Aorta (tissue), 5 donors: ENCODE measurements at regions not wholly inside any gene's neighbourhood (a gene's known extent, or its start where the extent isn't known, plus 50 kb on each side); places are given as distances from the start of the nearest gene placed in this dataset.

Experiments used
- ATAC-seq: fragments of 200-7000 bp; cut with Tn5 transposase; one replicate; pipeline ENCODE4 v1.9.1; 2022; ENCODE audit warnings: moderate library complexity; ENCODE audit not compliant: low FRiP score
- DNase-seq, 2 donors: peaks; one replicate each; pipeline ENCODE4 v3.0.0-alpha.2; 2020
- H3K27ac ChIP-seq, 2 donors: one replicate each; pipeline ENCODE4 v1.5.1; 2013; ENCODE audit warnings: low read length in 2 of 2, mild to moderate bottlenecking in 2 of 2, moderate library complexity in 2 of 2, control low read depth in 1 of 2, inconsistent platforms in 1 of 2, low read depth in 1 of 2
- H3K27me3 ChIP-seq, 2 donors: one replicate each; pipeline ENCODE4 v1.6.1; 2013; ENCODE audit warnings: control low read depth in 1 of 2, low read length in 1 of 2, mild to moderate bottlenecking in 1 of 2, moderate library complexity in 1 of 2; ENCODE audit not compliant: insufficient read depth in 2 of 2, control insufficient read depth in 1 of 2
- H3K36me3 ChIP-seq, 2 donors: one replicate each; pipeline ENCODE4 v1.6.1; 2013; ENCODE audit warnings: control low read depth in 1 of 2, low read length in 1 of 2, mild to moderate bottlenecking in 1 of 2; ENCODE audit not compliant: insufficient read depth in 2 of 2, control insufficient read depth in 1 of 2
- H3K4me1 ChIP-seq, 2 donors: one replicate each; pipeline ENCODE4 v1.6.1; 2013; ENCODE audit warnings: low read length in 2 of 2, control low read depth in 1 of 2, mild to moderate bottlenecking in 1 of 2, moderate library complexity in 1 of 2; ENCODE audit not compliant: insufficient read depth in 2 of 2, control insufficient read depth in 1 of 2
- H3K4me3 ChIP-seq, 2 donors: one replicate each; pipeline ENCODE4 v1.5.1; 2013; ENCODE audit warnings: low read length in 2 of 2, control low read depth in 1 of 2, mild to moderate bottlenecking in 1 of 2
- H3K9me3 ChIP-seq: one replicate; pipeline ENCODE4 v1.6.1; 2013; ENCODE audit warnings: mild to moderate bottlenecking, low read length; ENCODE audit not compliant: control insufficient read depth
- WGBS, 2 donors: extraction: QIAGEN DNeasy Blood & Tissue Kit; methylation state at CpG; one replicate each; pipeline ENCODE4 v1.1.7; 2013; 5-methylcytosine and 5-hydroxymethylcytosine counted together
- intact Hi-C, 2 donors: fragments of 100-400 bp; cut with DNase I; formaldehyde crosslinking; loops; one replicate each; pipeline versions ENCODE4 v1.14.2 to v1.15.0; 2022
- donor health status: healthy with polysubstance abuse.
- donor health status: Bipolar disorder and iron deficiency.
- donor health status: DM: no; HTN: no; CAD: no.
- donor health status: DM: no; HTN: no; CAD: no.
- donor health status: DM: yes; HTN: yes; CAD: no.

DNA sequence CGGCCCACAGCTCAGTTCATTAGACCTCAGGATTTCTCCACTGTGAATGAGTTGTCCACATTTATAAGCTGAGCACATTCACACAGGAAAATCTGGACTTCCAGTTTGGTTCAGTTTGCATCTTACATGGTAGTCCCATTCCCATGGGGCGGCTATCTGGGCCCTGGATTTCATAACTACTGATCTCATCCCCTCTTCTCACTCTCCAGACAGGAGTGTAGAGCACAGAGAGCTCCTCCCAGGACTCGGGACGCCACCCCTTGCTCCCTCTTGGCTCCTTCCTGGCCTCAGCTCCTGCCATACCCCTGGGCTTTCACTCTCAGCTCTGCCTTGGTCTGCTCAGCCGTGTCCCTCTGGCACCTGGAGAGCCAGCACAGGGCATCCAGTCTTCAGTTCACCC lies 117.6 kb upstream of the TCERG1L start:
- H3K36me3 ChIP-seq = no peaks in the 10 kb centered on the region
- no peaks in the 10 kb centered on the region for H3K27me3 ChIP-seq
- DNase-seq (peak in 1 of 2 donors; percentile 48), ATAC-seq (no peak)
- H3K4me3 ChIP-seq = no peak overlapping the region
- intact Hi-C loops = no loop called here
- H3K4me1 ChIP-seq = no peaks in the 10 kb centered on the region
- no peak overlapping the region for H3K27ac ChIP-seq
- no peaks in the 10 kb centered on the region for H3K9me3 ChIP-seq
- 61 to 71% methylated on average over 5 of the region's 5 CpGs for WGBS, 2 donors

DNA sequence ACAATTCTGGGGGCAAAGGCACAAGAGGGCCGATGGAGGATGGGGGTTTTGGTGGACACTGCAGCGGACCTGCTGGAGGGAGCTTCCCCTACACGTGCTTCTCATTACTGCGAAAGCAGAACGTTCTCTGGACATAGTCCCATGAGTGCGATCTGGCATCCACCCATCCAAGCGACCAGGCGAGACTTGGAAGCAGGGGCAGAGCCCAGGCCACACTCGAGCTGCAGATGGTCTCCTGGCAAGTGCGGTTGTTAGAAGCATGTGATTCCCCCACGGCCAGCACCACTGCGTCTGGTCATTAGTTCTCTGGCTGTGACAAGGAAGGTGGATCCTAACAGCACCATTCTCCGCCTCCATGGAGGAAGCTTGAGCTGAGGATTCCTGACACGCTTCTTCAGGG lies 118.4 kb upstream of the TCERG1L start:
- DNase-seq = peak in 1 of 2 donors; percentile 51
- Histone ChIP-seq H3K4me1 (no peaks in the 10 kb centered on the region), H3K36me3 (no peaks in the 10 kb centered on the region), H3K4me3 (no peak overlapping the region), H3K9me3 (no peaks in the 10 kb centered on the region), H3K27me3 (no peaks in the 10 kb centered on the region), H3K27ac (no peak overlapping the region)
- WGBS, 2 donors = 50 to 68% methylated on average over 14 of the region's 14 CpGs
- no peak for ATAC-seq
- intact Hi-C loops = no loop called here

DNA sequence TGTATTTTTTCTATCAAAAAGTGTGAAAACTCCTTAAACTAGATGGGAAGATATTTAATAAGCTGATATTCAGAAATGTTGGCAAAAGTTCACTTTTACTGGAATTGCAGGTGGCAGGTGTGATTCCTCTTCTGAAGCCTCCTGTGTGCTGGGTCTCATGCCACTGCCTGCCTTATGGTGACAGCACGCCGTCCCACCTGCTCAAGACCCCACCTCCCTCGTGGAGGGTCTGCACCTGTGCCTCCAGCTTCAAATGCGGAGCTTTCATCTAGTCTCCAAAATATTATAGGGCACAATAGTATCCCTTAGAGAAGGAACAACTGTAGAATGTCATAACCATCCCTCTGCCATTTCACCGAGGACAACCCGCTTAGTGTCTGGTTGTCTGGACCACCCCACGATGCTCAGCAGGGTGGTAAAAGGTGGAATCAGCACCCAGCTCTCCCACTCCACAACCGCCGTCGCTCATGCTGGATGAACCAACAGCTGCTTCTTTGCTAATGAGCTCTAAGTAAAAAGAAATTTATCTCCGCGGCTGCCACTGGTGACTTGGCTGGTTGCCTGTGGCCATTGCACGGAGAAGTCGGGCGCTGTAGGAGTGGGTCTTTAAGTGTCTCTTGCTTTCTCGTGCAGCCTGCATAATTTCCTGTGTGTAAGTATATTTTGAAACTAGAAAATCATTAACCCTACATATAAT lies 119.3 kb upstream of the TCERG1L start:
- Histone ChIP-seq H3K36me3 (no peaks in the 10 kb centered on the region), H3K4me1 (no peaks in the 10 kb centered on the region), H3K9me3 (no peaks in the 10 kb centered on the region), H3K27ac (no peak overlapping the region), H3K27me3 (no peaks in the 10 kb centered on the region), H3K4me3 (no peak overlapping the region)
- DNase-seq (peak in 1 of 2 donors; percentile 62), ATAC-seq (no peak)
- intact Hi-C loops = no loop called here
- WGBS, 2 donors = 77 to 83% methylated on average over 16 of the region's 16 CpGs

DNA sequence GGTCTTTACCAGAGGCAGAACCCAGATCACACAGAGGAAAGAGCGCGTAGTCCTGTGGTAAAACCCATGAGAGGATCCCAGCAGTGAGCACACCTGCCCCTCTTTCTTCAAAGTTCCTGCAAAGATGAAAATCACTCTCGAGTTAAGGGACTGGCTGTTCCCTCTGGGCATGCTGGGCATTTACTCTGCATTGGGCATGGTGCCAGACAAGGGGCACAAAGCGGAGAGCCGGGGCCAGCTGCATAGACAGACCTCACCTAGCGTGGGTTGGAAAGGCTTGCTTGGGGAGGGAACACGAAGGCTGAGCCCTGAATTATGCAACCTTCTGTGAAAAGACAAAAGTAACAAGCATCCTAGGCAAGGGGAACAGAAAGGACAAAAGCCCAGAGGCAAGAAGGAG lies 120.0 kb upstream of the TCERG1L start:
- WGBS, 2 donors = 51 to 53% methylated on average over 7 of the region's 7 CpGs
- Histone ChIP-seq H3K36me3 (no peaks in the 10 kb centered on the region), H3K27me3 (no peaks in the 10 kb centered on the region), H3K4me3 (no peak overlapping the region), H3K4me1 (no peaks in the 10 kb centered on the region), H3K9me3 (no peaks in the 10 kb centered on the region), H3K27ac (no peak overlapping the region)
- peak in 1 of 2 donors; percentile 69 for DNase-seq
- ATAC-seq = no peak
- intact Hi-C loops = no loop called here

DNA sequence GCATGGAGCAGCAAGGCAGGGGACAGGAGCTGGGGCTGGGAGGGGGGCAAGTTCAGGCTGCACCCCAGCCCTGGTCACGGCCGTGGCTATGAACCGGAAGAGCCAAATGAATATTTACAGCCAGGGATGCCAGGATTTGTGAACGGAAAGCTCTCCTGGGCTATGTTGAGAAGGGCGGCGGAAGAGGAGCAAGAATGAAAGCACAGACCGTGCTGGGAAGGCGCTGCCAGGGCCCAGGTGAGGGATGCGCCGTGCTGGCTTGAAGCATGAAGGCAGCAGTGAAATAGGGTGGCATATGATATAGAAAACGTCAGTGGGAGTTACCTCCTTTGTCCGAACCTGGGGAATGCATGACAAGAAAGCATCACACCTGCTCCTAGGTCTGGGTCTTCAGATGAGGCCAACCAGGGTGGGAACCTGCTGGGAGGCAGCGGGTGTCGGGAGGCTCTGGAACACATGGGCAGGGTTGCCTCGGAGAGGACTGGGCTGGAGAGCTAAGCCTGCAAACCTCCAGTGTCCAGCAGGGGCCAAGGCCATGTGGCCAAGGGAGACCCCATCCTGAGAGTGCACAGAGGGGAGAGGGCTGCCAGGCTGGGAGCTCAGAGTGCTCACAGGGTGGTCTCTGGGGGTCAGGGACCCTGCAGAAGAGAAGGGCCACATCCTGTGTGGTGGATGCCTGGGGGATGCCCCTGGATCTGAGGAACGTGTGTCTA lies 120.6 kb upstream of the TCERG1L start:
- ATAC-seq (no peak), DNase-seq (peak in 1 of 2 donors; percentile 26)
- H3K27ac ChIP-seq = no peak overlapping the region
- H3K27me3 ChIP-seq = no peaks in the 10 kb centered on the region
- no peaks in the 10 kb centered on the region for H3K9me3 ChIP-seq
- no peak overlapping the region for H3K4me3 ChIP-seq
- H3K36me3 ChIP-seq = no peaks in the 10 kb centered on the region
- WGBS, 2 donors = 78 to 81% methylated on average over 16 of the region's 16 CpGs
- intact Hi-C loops = no loop called here
- H3K4me1 ChIP-seq = no peaks in the 10 kb centered on the region

DNA sequence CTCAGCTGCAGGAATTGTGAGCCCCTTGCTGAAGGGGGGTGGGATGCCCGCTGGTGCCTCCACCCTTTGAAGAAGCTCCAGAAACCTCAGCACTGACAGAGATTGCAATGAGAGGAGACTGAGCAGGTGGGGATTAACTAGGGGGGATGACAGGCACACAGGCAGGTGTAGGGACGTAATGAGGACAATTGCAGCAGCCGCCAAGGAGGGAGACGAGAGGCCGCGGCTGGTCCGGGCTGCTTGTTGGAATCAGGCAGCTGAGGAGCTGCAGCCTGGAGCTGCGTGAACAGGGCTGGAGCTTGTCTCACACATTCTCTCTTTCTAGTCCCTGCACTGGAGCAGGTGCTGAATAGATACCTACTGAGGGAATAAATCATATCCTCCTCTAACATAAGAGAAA lies 122.0 kb upstream of the TCERG1L start:
- 71 to 76% methylated on average over 8 of the region's 8 CpGs for WGBS, 2 donors
- no peaks in the 10 kb centered on the region for H3K36me3 ChIP-seq
- no peak overlapping the region for H3K4me3 ChIP-seq
- H3K9me3 ChIP-seq = no peaks in the 10 kb centered on the region
- intact Hi-C loops = no loop called here
- H3K27me3 ChIP-seq = no peaks in the 10 kb centered on the region
- ATAC-seq (no peak), DNase-seq (peak in 1 of 2 donors; percentile 32)
- no peak overlapping the region for H3K27ac ChIP-seq
- H3K4me1 ChIP-seq = no peaks in the 10 kb centered on the region

DNA sequence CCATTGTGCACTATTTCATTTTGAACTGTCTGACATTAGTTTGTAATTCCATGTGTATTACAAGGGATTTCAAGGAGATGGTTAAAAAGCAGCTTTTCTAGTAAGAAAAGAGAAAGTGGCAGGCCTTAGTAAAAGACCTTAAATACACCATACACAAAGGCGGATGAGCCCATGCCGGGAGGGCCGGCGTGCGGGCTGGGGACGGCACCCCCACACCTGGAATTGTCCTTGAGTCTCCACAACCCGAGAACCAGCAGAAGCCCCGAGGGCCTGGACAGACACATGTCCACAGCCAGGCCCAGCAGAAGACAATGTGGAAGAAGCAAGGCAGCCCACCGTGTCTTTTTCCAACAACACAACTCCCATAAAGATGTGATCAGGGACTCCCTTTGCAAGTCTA lies 123.7 kb upstream of the TCERG1L start:
- no peaks in the 10 kb centered on the region for H3K9me3 ChIP-seq
- H3K36me3 ChIP-seq = no peaks in the 10 kb centered on the region
- DNase-seq (no peak), ATAC-seq (no peak)
- H3K4me1 ChIP-seq = no peaks in the 10 kb centered on the region
- no peaks in the 10 kb centered on the region for H3K27me3 ChIP-seq
- WGBS, 2 donors = 91 to 93% methylated on average over 9 of the region's 9 CpGs
- no peak overlapping the region for H3K27ac ChIP-seq
- no peak overlapping the region for H3K4me3 ChIP-seq
- intact Hi-C loops = no loop called here

DNA sequence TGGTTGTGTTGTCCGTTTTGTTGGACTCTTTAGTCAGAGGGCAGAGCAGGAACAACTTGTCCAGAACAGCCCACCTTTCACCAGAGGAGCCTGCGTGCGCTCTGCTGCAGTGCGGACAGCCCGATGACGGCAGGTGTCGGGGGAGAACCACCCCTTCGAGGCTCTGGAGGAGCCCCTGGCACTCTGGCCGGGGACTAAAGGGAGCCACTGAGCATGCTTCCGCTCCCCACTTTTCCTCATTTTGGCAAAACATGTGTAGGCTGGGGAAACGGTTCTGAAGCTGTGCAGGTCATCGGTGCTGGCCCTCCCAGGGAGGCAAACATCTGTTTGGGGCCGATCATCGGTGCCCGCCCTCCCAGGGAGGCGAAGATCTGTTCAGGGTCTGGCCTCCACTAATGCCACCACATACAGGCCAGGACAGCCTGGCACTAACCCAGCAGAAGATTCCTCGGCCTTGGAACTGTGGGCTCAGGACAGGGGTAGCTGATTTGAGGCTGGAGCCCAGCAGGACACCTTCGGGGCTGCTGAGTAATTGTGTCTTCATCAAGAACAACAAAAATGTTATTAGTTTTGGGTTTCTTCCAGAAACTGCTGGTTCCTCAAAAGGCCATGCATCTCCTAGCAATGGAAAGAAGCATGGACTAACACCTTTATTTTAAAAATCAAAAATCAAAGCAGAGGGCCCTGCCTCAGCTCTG lies 124.4 kb upstream of the TCERG1L start:
- H3K9me3 ChIP-seq = no peaks in the 10 kb centered on the region
- ATAC-seq = no peak
- WGBS, 2 donors = 72 to 76% methylated on average over 18 of the region's 18 CpGs
- no peak overlapping the region for H3K4me3 ChIP-seq
- no peak for DNase-seq
- H3K27ac ChIP-seq = no peak overlapping the region
- no peaks in the 10 kb centered on the region for H3K4me1 ChIP-seq
- no peaks in the 10 kb centered on the region for H3K27me3 ChIP-seq
- H3K36me3 ChIP-seq = no peaks in the 10 kb centered on the region
- intact Hi-C loops = no loop called here
